Stimulated activated CD8-positive, alpha-beta memory T cell treated with anti-CD3 and anti-CD28 coated beads, Interleukin-4, amount 100 ng/mL, for 4 hours (primary cell): ENCODE measurements at regions not wholly inside any gene's neighbourhood (a gene's known extent, or its start where the extent isn't known, plus 50 kb on each side); places are given as distances from the start of the nearest gene placed in this dataset.
"Not testable (repeated sequence)": the region's sequence is repeated elsewhere in the genome, so short reads cannot be mapped to it uniquely, and the experiment has no call there.

Source experiments
- DNase-seq, 2 donors: peaks; one replicate each; pipeline ENCODE4 v3.0.0-alpha.2; 2020; ENCODE audit warnings: low read depth in 2 of 2, low spot score in 1 of 2

- no peak for DNase-seq
Observed at GRCh38 chr4:58871509-58871908, 1761.3 kb upstream of the IGFBP7 start.

- DNase-seq, result no peak
Observed at GRCh38 chr4:58849026-58849425, 1738.8 kb upstream of the IGFBP7 start.

- no peak for DNase-seq
Observed at GRCh38 chr4:58843455-58843854, 1733.3 kb upstream of the IGFBP7 start.

- DNase-seq, result no peak
Observed at GRCh38 chr4:58833126-58833525, 1722.9 kb upstream of the IGFBP7 start.

- no peak for DNase-seq
Observed at GRCh38 chr4:58825278-58825677, 1715.1 kb upstream of the IGFBP7 start.

GRCh38 chr4:58818560-58818959 is 1708.4 kb upstream of the IGFBP7 start:
- not testable (repeated sequence) for DNase-seq

GRCh38 chr4:58809948-58810347 is 1699.8 kb upstream of the IGFBP7 start:
- no peak for DNase-seq

- no peak for DNase-seq
Observed at GRCh38 chr4:58809366-58809765, 1699.2 kb upstream of the IGFBP7 start.

GRCh38 chr4:58808817-58809216 is 1698.6 kb upstream of the IGFBP7 start:
- no peak for DNase-seq

GRCh38 chr4:58807843-58808615 is 1697.8 kb upstream of the IGFBP7 start:
- no peak for DNase-seq

GRCh38 chr4:58776627-58777026 is 1666.4 kb upstream of the IGFBP7 start:
- no peak for DNase-seq

- DNase-seq, result no peak
Observed at GRCh38 chr4:58767598-58767997, 1657.4 kb upstream of the IGFBP7 start.

- no peak for DNase-seq
Observed at GRCh38 chr4:58766763-58767162, 1656.6 kb upstream of the IGFBP7 start.

GRCh38 chr4:58761563-58761962 is 1651.4 kb upstream of the IGFBP7 start:
- no peak for DNase-seq

- no peak for DNase-seq
Observed at GRCh38 chr4:58760737-58761136, 1650.6 kb upstream of the IGFBP7 start.

GRCh38 chr4:58760100-58760499 is 1649.9 kb upstream of the IGFBP7 start:
- no peak for DNase-seq

GRCh38 chr4:58749206-58749605 is 1639.0 kb upstream of the IGFBP7 start:
- no peak for DNase-seq

GRCh38 chr4:58740897-58741296 is 1630.7 kb upstream of the IGFBP7 start:
- no peak for DNase-seq

- no peak for DNase-seq
Observed at GRCh38 chr4:58739275-58739674, 1629.1 kb upstream of the IGFBP7 start.

GRCh38 chr4:58738375-58738774 is 1628.2 kb upstream of the IGFBP7 start:
- DNase-seq, result no peak

GRCh38 chr4:58734030-58734674 is 1624.0 kb upstream of the IGFBP7 start:
- no peak for DNase-seq

GRCh38 chr4:58732973-58733372 is 1622.8 kb upstream of the IGFBP7 start:
- no peak for DNase-seq

GRCh38 chr4:58723954-58724353 is 1613.8 kb upstream of the IGFBP7 start:
- no peak for DNase-seq
